Daoy (cell line): ENCODE measurements at regions not wholly inside any gene's neighbourhood (a gene's known extent, or its start where the extent isn't known, plus 50 kb on each side); places are given as distances from the start of the nearest gene placed in this dataset.
"Not testable (repeated sequence)": the region's sequence is repeated elsewhere in the genome, so short reads cannot be mapped to it uniquely, and the experiment has no call there.

Experiments used
- DNase-seq: peaks from one replicate; pipeline ENCODE4 v3.0.0-alpha.2; 2015; ENCODE audit warnings: low read depth

GRCh38 chr12:85425349-85425612 is 145.3 kb downstream of the ALX1 start:
- DNase-seq, result no peak

- no peak for DNase-seq
These were observed 145.9 kb downstream of the ALX1 start for GRCh38 chr12:85425926-85426325.

- DNase-seq, result not testable (repeated sequence)
These were observed 153.1 kb downstream of the ALX1 start for GRCh38 chr12:85433148-85433547.

GRCh38 chr12:85440271-85440670 is 160.3 kb downstream of the ALX1 start:
- no peak for DNase-seq

- no peak for DNase-seq
These were observed 161.0 kb downstream of the ALX1 start for GRCh38 chr12:85441025-85441424.

GRCh38 chr12:85441741-85442140 is 161.7 kb downstream of the ALX1 start:
- DNase-seq, result no peak

GRCh38 chr12:85445060-85445938 is 165.3 kb downstream of the ALX1 start:
- DNase-seq, result no peak

GRCh38 chr12:85448031-85448430 is 168.0 kb downstream of the ALX1 start:
- DNase-seq, result no peak

- no peak for DNase-seq
These were observed 168.6 kb downstream of the ALX1 start for GRCh38 chr12:85448548-85449139.

- DNase-seq, result no peak
These were observed 177.0 kb downstream of the ALX1 start for GRCh38 chr12:85457016-85457415.

- DNase-seq, result no peak
These were observed 181.1 kb downstream of the ALX1 start for GRCh38 chr12:85461127-85461526.

GRCh38 chr12:85462888-85463287 is 182.9 kb downstream of the ALX1 start:
- no peak for DNase-seq

- peak; percentile 21 for DNase-seq
These were observed 186.9 kb downstream of the ALX1 start for GRCh38 chr12:85466890-85467289.

GRCh38 chr12:85468356-85469157 is 188.5 kb downstream of the ALX1 start:
- DNase-seq, result peak; percentile 70

- DNase-seq, result peak; percentile 61
These were observed 189.4 kb downstream of the ALX1 start for GRCh38 chr12:85469158-85470086.

- DNase-seq, result not testable (repeated sequence)
These were observed 195.3 kb downstream of the ALX1 start for GRCh38 chr12:85475277-85475676.

- DNase-seq, result no peak
These were observed 196.7 kb downstream of the ALX1 start for GRCh38 chr12:85476756-85477155.

- DNase-seq, result no peak
These were observed 204.4 kb downstream of the ALX1 start for GRCh38 chr12:85484387-85484786.

GRCh38 chr12:85489194-85489593 is 209.2 kb downstream of the ALX1 start:
- DNase-seq, result no peak

- DNase-seq, result no peak
These were observed 224.1 kb downstream of the ALX1 start for GRCh38 chr12:85504164-85504563.

GRCh38 chr12:85504624-85505023 is 224.6 kb downstream of the ALX1 start:
- DNase-seq, result no peak

- DNase-seq, result no peak
These were observed 227.4 kb downstream of the ALX1 start for GRCh38 chr12:85507456-85507855.
